ENCODE measurements at regions not wholly inside any gene's neighbourhood (a gene's known extent, or its start where the extent isn't known, plus 50 kb on each side); places are given as distances from the start of the nearest gene placed in this dataset.
"Not testable (repeated sequence)": the region's sequence is repeated elsewhere in the genome, so short reads cannot be mapped to it uniquely, and the experiment has no call there.

GRCh38 chr9:31232485-31232884 is 1152.0 kb upstream of the ACO1 start:
- DNase-seq: no peak

- no peak for DNase-seq
Observed at GRCh38 chr9:31236344-31236743, 1148.1 kb upstream of the ACO1 start.

- peak; percentile 3 for DNase-seq
Observed at GRCh38 chr9:31243386-31243785, 1141.1 kb upstream of the ACO1 start.

GRCh38 chr9:31248156-31248555 is 1136.3 kb upstream of the ACO1 start:
- DNase-seq: no peak

GRCh38 chr9:31251386-31251785 is 1133.1 kb upstream of the ACO1 start:
- no peak for DNase-seq

- DNase-seq: no peak
Observed at GRCh38 chr9:31253800-31254762, 1130.4 kb upstream of the ACO1 start.

GRCh38 chr9:31255211-31255610 is 1129.2 kb upstream of the ACO1 start:
- DNase-seq: no peak

GRCh38 chr9:31259824-31260223 is 1124.6 kb upstream of the ACO1 start:
- peak; percentile 11 for DNase-seq

GRCh38 chr9:31272456-31273295 is 1111.8 kb upstream of the ACO1 start:
- DNase-seq: no peak

- no peak for DNase-seq
Observed at GRCh38 chr9:31275419-31275818, 1109.0 kb upstream of the ACO1 start.

GRCh38 chr9:31290731-31291130 is 1093.7 kb upstream of the ACO1 start:
- no peak for DNase-seq

GRCh38 chr9:31302620-31303418 is 1081.6 kb upstream of the ACO1 start:
- DNase-seq: no peak

GRCh38 chr9:31304576-31304975 is 1079.9 kb upstream of the ACO1 start:
- peak; percentile 24 for DNase-seq

GRCh38 chr9:31314241-31314640 is 1070.2 kb upstream of the ACO1 start:
- DNase-seq: no peak

GRCh38 chr9:31320494-31320893 is 1063.9 kb upstream of the ACO1 start:
- no peak for DNase-seq

- DNase-seq: no peak
Observed at GRCh38 chr9:31321256-31321655, 1063.2 kb upstream of the ACO1 start.

GRCh38 chr9:31321686-31322085 is 1062.8 kb upstream of the ACO1 start:
- no peak for DNase-seq

GRCh38 chr9:31323726-31324444 is 1060.6 kb upstream of the ACO1 start:
- DNase-seq: no peak

- no peak for DNase-seq
Observed at GRCh38 chr9:31325778-31326177, 1058.7 kb upstream of the ACO1 start.

GRCh38 chr9:31326883-31327282 is 1057.6 kb upstream of the ACO1 start:
- DNase-seq: not testable (repeated sequence)

GRCh38 chr9:31334837-31335528 is 1049.5 kb upstream of the ACO1 start:
- no peak for DNase-seq

All from eye (tissue), 1 donor.